Fibroblast of lung (primary cell): ENCODE measurements at regions not wholly inside any gene's neighbourhood (a gene's known extent, or its start where the extent isn't known, plus 50 kb on each side); places are given as distances from the start of the nearest gene placed in this dataset.

Experiments used
- DNase-seq, 2 donors: peaks; one replicate each; pipeline versions ENCODE4 v3.0.0 to v3.0.0-alpha.2; 2010; ENCODE audit warnings: low read depth in 2 of 2
- H2AFZ ChIP-seq: 2 replicates; pipeline ENCODE4 v1.5.1; 2012; ENCODE audit warnings: low read length, control low read depth, inconsistent platforms
- H3K27ac ChIP-seq: 2 replicates; pipeline ENCODE4 v1.5.1; 2011; ENCODE audit warnings: low read length, control low read depth; ENCODE audit not compliant: insufficient read depth
- H3K27me3 ChIP-seq: 2 replicates; pipeline ENCODE4 v1.5.1; 2011; ENCODE audit warnings: mild to moderate bottlenecking, low read length; ENCODE audit not compliant: control insufficient read depth, insufficient read depth
- H3K36me3 ChIP-seq: 2 replicates; pipeline ENCODE4 v1.5.1; 2011; ENCODE audit warnings: low read length; ENCODE audit not compliant: control insufficient read depth, insufficient read depth
- H3K4me1 ChIP-seq: 2 replicates; pipeline ENCODE4 v1.5.1; 2011; ENCODE audit warnings: low read length; ENCODE audit not compliant: control insufficient read depth, insufficient read depth; ENCODE audit errors: extremely low read depth
- H3K4me2 ChIP-seq: 2 replicates; pipeline ENCODE4 v1.5.1; 2011; ENCODE audit warnings: low read length, control low read depth; ENCODE audit not compliant: insufficient read depth; ENCODE audit errors: extremely low read depth
- H3K4me3 ChIP-seq, 4 experiments: fragments of 200-600 bp in 1 of 4; sonication (generic) in 1 of 4; replicated peaks in 1 of 4; 2 replicates each; pipeline ENCODE4 v1.5.1; 2011 to 2016; ENCODE audit warnings: low read length in 4 of 4, low read depth in 3 of 4, mild to moderate bottlenecking in 3 of 4, control low read depth in 2 of 4, inconsistent platforms in 1 of 4, mixed read lengths in 1 of 4; ENCODE audit not compliant: insufficient read depth in 1 of 4; ENCODE audit errors: control extremely low read depth in 1 of 4
- H3K79me2 ChIP-seq: 2 replicates; pipeline ENCODE4 v1.5.1; 2012; ENCODE audit warnings: mild to moderate bottlenecking, low read length, inconsistent platforms; ENCODE audit not compliant: control insufficient read depth, insufficient read depth
- H3K9ac ChIP-seq: 2 replicates; pipeline ENCODE4 v1.5.1; 2011; ENCODE audit warnings: mild to moderate bottlenecking, low read length, control low read depth; ENCODE audit not compliant: insufficient read depth
- H3K9me3 ChIP-seq: 2 replicates; pipeline ENCODE4 v1.5.1; 2012; ENCODE audit warnings: low read depth, low read length; ENCODE audit not compliant: control insufficient read depth, insufficient read depth
- H4K20me1 ChIP-seq: 2 replicates; pipeline ENCODE4 v1.5.1; 2011; ENCODE audit warnings: low read length; ENCODE audit not compliant: control insufficient read depth, insufficient read depth; ENCODE audit errors: extremely low read depth
- EZH2 ChIP-seq: IDR thresholded peaks from 2 replicates; pipeline ENCODE4 v1.5.1; 2012; ENCODE audit warnings: low read length, control low read depth, mild to moderate bottlenecking; ENCODE audit errors: missing control alignments
- TF ChIP-seq, protein P1 (sequence below), 2 donors: IDR thresholded peaks in 1 of 2; conservative IDR thresholded peaks in 1 of 2; 1 replicate in 1 of 2; 2 replicates in 1 of 2; pipeline ENCODE4 v1.5.1; 2011 to 2012; ENCODE audit warnings: low read length in 2 of 2, control low read depth in 1 of 2, inconsistent platforms in 1 of 2, low read depth in 1 of 2, mild to moderate bottlenecking in 1 of 2

DNA sequence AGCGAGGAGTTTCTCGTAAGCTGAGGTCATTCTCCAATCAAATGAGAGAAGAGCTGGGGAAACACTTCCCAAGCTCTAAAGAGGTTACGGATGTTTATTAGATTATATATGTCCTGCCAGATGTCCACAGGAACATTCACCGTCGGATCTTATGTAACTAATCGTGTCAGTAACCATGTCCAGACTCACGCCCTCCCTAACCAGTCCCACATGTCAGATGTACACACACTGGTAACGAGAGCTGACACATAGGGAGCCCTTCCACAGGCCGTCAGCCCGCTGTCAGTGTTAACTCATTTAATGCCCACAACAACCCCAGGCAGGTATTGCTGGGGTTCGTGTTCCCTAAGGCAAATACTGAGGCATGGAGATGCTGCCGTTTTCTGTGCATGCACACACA is 223.7 kb upstream of the RTL1 start:
- no peak overlapping the region for H3K27ac ChIP-seq
- no peaks in the 10 kb centered on the region for H3K36me3 ChIP-seq
- no peaks in the 10 kb centered on the region for H3K9me3 ChIP-seq
- H4K20me1 ChIP-seq: no peaks in the 10 kb centered on the region
- no peak overlapping the region for H3K4me3 ChIP-seq
- no peaks in the 10 kb centered on the region for H3K4me1 ChIP-seq
- H3K79me2 ChIP-seq: no peaks in the 10 kb centered on the region
- H3K27me3 ChIP-seq: no peaks in the 10 kb centered on the region
- H2AFZ ChIP-seq: no peak overlapping the region
- DNase-seq: no peak
- H3K9ac ChIP-seq: no peak overlapping the region
- no peak overlapping the region for H3K4me2 ChIP-seq
- TF ChIP-seq, protein P1, sequence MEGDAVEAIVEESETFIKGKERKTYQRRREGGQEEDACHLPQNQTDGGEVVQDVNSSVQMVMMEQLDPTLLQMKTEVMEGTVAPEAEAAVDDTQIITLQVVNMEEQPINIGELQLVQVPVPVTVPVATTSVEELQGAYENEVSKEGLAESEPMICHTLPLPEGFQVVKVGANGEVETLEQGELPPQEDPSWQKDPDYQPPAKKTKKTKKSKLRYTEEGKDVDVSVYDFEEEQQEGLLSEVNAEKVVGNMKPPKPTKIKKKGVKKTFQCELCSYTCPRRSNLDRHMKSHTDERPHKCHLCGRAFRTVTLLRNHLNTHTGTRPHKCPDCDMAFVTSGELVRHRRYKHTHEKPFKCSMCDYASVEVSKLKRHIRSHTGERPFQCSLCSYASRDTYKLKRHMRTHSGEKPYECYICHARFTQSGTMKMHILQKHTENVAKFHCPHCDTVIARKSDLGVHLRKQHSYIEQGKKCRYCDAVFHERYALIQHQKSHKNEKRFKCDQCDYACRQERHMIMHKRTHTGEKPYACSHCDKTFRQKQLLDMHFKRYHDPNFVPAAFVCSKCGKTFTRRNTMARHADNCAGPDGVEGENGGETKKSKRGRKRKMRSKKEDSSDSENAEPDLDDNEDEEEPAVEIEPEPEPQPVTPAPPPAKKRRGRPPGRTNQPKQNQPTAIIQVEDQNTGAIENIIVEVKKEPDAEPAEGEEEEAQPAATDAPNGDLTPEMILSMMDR (conservative IDR thresholded peaks at IDR 0.05 in 1 of 2, IDR thresholded peaks at IDR 0.05 in 1 of 2; ENCODE audit: low read depth in 1 of 2, low read length in 2 of 2): no peak
- no peak for TF ChIP-seq EZH2

DNA sequence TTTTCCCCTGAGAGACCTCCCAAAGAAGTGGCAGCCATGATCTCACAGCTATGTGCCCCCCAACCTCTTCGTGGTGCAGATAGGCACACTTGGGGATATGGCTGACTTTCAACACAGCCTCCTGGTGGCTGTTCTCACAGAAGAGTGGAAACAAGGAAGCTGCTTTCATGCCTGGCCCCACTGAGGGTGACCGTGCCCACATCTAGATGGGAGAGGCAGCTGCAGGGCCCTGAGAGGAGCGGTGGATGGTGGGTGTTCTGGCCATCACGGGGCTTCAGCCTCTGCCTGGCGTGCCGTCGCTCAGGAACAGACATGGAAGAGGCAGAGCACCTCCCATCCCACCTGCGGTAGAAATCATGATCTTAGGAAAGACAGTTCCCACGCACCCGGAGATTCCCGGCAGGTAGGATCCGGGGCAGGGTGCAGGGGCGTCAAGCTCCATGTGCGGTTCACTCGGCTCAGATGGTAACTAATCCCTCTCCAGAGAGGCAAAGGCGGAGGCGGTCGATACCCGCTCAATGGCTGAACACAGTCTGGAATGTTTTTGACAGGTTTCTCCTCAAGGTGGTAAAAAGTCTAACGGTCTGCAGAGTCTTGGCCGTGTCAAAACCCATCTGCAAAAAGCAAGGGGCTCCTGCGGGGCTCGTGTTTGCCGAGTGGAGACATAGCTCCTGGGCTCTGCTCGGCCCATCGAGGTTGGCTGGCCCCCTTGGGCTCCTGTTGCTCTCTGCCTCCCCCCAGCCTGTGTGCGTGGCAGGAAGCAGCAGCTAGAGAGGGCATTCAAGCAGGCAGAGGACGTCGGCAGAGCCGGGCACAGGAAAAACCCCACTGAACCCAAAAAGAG is 225.2 kb upstream of the RTL1 start:
- Histone ChIP-seq H3K9ac (no peak overlapping the region), H4K20me1 (no peaks in the 10 kb centered on the region), H3K36me3 (no peaks in the 10 kb centered on the region), H3K4me1 (no peaks in the 10 kb centered on the region), H3K9me3 (no peaks in the 10 kb centered on the region), H3K27me3 (no peaks in the 10 kb centered on the region), H3K79me2 (no peaks in the 10 kb centered on the region), H3K4me2 (no peak overlapping the region), H3K4me3 (no peak overlapping the region), H2AFZ (no peak overlapping the region), H3K27ac (no peak overlapping the region)
- TF ChIP-seq, protein P1 (conservative IDR thresholded peaks at IDR 0.05 in 1 of 2, IDR thresholded peaks at IDR 0.05 in 1 of 2; ENCODE audit: low read depth in 1 of 2, low read length in 2 of 2): no peak
- no peak for TF ChIP-seq EZH2
- no peak for DNase-seq

DNA sequence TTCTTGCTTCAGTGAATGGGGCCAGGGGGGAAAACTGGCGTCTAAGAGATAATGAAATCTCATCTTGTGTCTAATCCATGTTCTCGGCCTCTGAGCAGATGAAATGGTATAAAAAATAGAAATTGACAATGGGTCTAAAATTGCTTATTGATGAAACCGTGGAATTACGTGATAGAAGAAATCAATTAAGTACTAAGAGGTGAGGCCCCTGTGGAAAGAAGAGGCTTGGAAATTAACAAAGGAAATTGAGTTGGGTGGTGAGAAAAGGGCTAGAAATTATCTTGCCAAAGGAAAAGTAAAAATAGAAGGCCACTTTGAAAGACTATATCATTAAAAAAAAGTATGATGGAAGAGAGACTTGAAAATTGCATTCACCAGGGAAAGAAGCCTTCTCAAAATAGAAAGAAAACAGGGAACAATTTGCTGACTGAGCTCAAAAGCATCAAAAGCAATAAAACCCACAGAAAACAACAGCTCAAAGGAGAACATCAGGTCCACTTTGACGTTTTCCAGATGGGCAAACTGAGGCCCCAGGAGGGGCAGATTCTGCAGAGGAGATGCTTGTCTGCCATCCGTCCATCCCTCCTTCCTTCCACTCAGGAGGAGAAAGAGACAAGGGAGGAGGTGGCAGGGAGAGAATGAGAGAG is 226.1 kb upstream of the RTL1 start:
- Histone ChIP-seq H3K79me2 (no peaks in the 10 kb centered on the region), H3K9ac (no peak overlapping the region), H3K9me3 (no peaks in the 10 kb centered on the region), H3K27ac (no peak overlapping the region), H3K27me3 (no peaks in the 10 kb centered on the region), H3K36me3 (no peaks in the 10 kb centered on the region), H2AFZ (no peak overlapping the region), H3K4me3 (no peak overlapping the region), H3K4me1 (no peaks in the 10 kb centered on the region), H4K20me1 (no peaks in the 10 kb centered on the region), H3K4me2 (no peak overlapping the region)
- no peak for DNase-seq
- TF ChIP-seq, protein P1 (conservative IDR thresholded peaks at IDR 0.05 in 1 of 2, IDR thresholded peaks at IDR 0.05 in 1 of 2; ENCODE audit: low read depth in 1 of 2, low read length in 2 of 2): no peak
- no peak for TF ChIP-seq EZH2
